CD4-positive, alpha-beta T cell (primary cell): ENCODE measurements at regions not wholly inside any gene's neighbourhood (a gene's known extent, or its start where the extent isn't known, plus 50 kb on each side); places are given as distances from the start of the nearest gene placed in this dataset.

Source experiments
- ATAC-seq: fragments of 200-7000 bp; cut with Tn5 transposase; one replicate; pipeline ENCODE4 v1.10.0; 2022; ENCODE audit warnings: mild to moderate bottlenecking; ENCODE audit not compliant: poor library complexity
- CTCF ChIA-PET: fragments of 350-600 bp; sonication (Branson Sonifier 250); formaldehyde crosslinking; loops from one replicate; lab custom pipeline; 2021; ENCODE audit warnings: antibody characterized with exemption, inconsistent platforms; lab: Charles Lee
- POLR2A ChIA-PET: fragments of 350-600 bp; sonication (Branson Sonifier 250); formaldehyde crosslinking; loops from one replicate; lab custom pipeline; 2021; ENCODE audit warnings: antibody characterized with exemption, inconsistent platforms; lab: Charles Lee
- DNase-seq, 14 experiments: peaks; one replicate each; pipeline ENCODE4 v3.0.0-alpha.2; 2013 to 2020; ENCODE audit warnings: mixed read lengths in 2 of 14
- H3K27ac ChIP-seq, 2 donors: one replicate each; pipeline versions ENCODE4 v1.5.1 to v1.7.0; 2013; ENCODE audit warnings: low read length in 2 of 2, low read depth in 1 of 2, mild to moderate bottlenecking in 1 of 2
- H3K27me3 ChIP-seq, 2 experiments: 1 replicate in 1 of 2; 2 replicates in 1 of 2; pipeline versions ENCODE4 v1.6.1 to v1.7.0; 2013; ENCODE audit warnings: low read length in 2 of 2, control low read depth in 1 of 2, mild to moderate bottlenecking in 1 of 2, moderate library complexity in 1 of 2; ENCODE audit not compliant: insufficient read depth in 2 of 2, control insufficient read depth in 1 of 2
- H3K36me3 ChIP-seq: one replicate; pipeline ENCODE4 v1.6.1; 2013; ENCODE audit warnings: low read length, control low read depth; ENCODE audit not compliant: insufficient read depth
- H3K4me1 ChIP-seq: one replicate; pipeline ENCODE4 v1.6.1; 2013; ENCODE audit warnings: low read length, control low read depth; ENCODE audit not compliant: insufficient read depth
- H3K4me3 ChIP-seq: one replicate; pipeline ENCODE4 v1.5.1; 2013; ENCODE audit warnings: mild to moderate bottlenecking, low read length, moderate library complexity
- H3K9me3 ChIP-seq, 2 experiments: 1 replicate in 1 of 2; 2 replicates in 1 of 2; pipeline versions ENCODE4 v1.6.1 to v1.7.0; 2013; ENCODE audit warnings: low read length in 2 of 2, mild to moderate bottlenecking in 2 of 2, control low read depth in 1 of 2, moderate library complexity in 1 of 2; ENCODE audit not compliant: control insufficient read depth in 1 of 2, insufficient read depth in 1 of 2
- H3K27ac Mint-ChIP-seq: one replicate; pipeline ENCODE4 v1.8.0; 2020; ENCODE audit warnings: mixed read lengths
- H3K27me3 Mint-ChIP-seq: one replicate; pipeline ENCODE4 v1.8.0; 2021; ENCODE audit warnings: mixed read lengths
- H3K36me3 Mint-ChIP-seq: one replicate; pipeline ENCODE4 v1.8.0; 2021; ENCODE audit warnings: low read depth, mixed read lengths
- H3K4me1 Mint-ChIP-seq: one replicate; pipeline ENCODE4 v1.8.0; 2021; ENCODE audit warnings: low read depth, mixed read lengths
- H3K4me3 Mint-ChIP-seq: one replicate; pipeline ENCODE4 v1.8.0; 2020; ENCODE audit warnings: mild to moderate bottlenecking, mixed read lengths
- H3K9me3 Mint-ChIP-seq: one replicate; pipeline ENCODE4 v1.8.0; 2020; ENCODE audit warnings: mixed read lengths
- intact Hi-C, 2 experiments: fragments of 100-400 bp; cut with DNase I in 1 of 2; cut with micrococcal nuclease in 1 of 2; formaldehyde crosslinking; loops; one replicate each; pipeline versions ENCODE4 v1.15.1 to v1.9.0; 2023 to 2025; cut with DNase I, micrococcal nuclease
- TF ChIP-seq, protein P1 (sequence below): fragments of 200-600 bp; IDR thresholded peaks from one replicate; pipeline ENCODE4 v1.8.0; 2022; ENCODE audit warnings: antibody characterized with exemption, mild to moderate bottlenecking

DNA sequence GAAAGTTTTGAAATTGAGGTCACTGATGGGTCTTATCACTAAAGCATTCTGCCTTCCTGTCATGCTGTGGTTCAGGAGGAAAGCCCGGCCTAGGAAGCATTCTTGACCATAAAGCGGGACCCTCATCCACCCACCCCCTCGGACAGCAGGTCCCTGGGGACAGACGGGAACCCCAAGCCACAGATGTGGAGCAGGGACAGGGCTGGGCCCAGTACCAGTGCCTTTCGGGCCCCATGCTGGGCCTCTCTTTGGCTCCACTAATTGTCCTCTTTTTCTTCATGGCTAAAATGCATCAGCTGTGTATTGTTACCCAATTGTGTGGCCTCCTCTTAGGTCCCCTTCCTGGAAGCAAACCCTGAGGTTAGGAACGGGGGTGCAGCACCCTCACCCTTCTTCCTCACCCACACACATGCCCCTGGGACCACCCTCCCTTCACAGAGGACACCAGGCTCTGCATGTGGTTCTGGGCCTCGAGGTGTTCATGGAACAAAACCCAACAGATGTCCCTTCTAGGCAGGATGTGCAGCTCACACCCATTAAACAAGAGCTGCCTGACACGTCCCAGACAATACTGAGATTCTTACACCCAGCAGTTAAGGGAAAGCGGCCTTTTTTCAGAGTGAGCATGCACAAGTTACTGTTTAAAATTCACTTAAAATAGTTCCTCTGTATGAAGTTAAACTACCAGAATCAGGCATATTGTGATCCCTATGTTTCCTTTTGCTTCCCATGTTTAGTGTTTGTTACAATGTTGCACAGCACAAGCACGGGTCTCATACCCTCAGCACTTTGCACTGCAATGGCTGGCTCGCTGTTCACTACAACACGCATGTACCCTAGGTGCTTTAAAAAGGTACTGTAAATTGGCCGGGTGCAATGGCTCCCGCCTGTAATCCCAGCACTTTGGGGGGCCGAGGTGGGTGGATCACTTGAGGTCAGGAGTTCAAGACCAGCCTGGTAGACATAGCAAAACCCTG is 807.6 kb downstream of the BRD1 start:
- Histone ChIP-seq H3K36me3 (no peaks in the 10 kb centered on the region), H3K4me3 (no peak overlapping the region), H3K27ac (no peak overlapping the region), H3K27me3 (peaks cover 0 to 4% of the 10 kb centered on the region in 2 experiments), H3K9me3 (no peaks in the 10 kb centered on the region), H3K4me1 (no peaks in the 10 kb centered on the region)
- DNase-seq, result peak in 1 of 14 experiments; percentile 16
- Mint-ChIP-seq H3K4me3 (no peak overlapping the region), H3K27ac (no peak overlapping the region), H3K36me3 (no peaks in the 10 kb centered on the region), H3K4me1 (no peaks in the 10 kb centered on the region), H3K27me3 (no peaks in the 10 kb centered on the region), H3K9me3 (no peaks in the 10 kb centered on the region)
- CTCF ChIA-PET, result no interaction called here
- ATAC-seq, result no peak
- intact Hi-C loops, result no loop called here
- POLR2A ChIA-PET, result no interaction called here
- TF ChIP-seq, protein P1, sequence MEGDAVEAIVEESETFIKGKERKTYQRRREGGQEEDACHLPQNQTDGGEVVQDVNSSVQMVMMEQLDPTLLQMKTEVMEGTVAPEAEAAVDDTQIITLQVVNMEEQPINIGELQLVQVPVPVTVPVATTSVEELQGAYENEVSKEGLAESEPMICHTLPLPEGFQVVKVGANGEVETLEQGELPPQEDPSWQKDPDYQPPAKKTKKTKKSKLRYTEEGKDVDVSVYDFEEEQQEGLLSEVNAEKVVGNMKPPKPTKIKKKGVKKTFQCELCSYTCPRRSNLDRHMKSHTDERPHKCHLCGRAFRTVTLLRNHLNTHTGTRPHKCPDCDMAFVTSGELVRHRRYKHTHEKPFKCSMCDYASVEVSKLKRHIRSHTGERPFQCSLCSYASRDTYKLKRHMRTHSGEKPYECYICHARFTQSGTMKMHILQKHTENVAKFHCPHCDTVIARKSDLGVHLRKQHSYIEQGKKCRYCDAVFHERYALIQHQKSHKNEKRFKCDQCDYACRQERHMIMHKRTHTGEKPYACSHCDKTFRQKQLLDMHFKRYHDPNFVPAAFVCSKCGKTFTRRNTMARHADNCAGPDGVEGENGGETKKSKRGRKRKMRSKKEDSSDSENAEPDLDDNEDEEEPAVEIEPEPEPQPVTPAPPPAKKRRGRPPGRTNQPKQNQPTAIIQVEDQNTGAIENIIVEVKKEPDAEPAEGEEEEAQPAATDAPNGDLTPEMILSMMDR, result no peak

DNA sequence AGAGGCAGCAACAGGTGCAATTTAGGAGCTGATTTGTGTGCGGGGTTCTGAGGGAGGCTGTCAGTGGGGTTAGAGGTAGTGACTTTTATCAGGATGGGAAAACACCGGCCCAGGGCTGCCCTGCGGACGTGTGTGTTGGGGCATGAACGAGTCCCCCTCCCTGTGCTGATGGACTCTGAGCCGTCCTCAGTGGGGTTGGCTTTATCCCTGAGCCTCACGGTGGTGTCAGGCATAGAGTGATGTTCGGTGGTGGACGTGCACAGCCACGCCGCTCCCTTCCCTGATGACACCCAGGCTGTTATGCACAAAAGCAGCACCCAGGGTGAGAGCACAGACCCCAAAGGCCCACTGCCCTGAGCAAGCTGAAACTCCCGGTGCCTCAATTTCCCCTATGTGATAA is 809.1 kb downstream of the BRD1 start:
- intact Hi-C loops, result no loop called here
- ATAC-seq, result no peak

GRCh38 chr22:49017482-49018329 is 810.0 kb downstream of the BRD1 start:
- Mint-ChIP-seq H3K4me3 (no peak overlapping the region), H3K9me3 (no peaks in the 10 kb centered on the region), H3K27ac (no peak overlapping the region), H3K27me3 (no peaks in the 10 kb centered on the region), H3K4me1 (no peaks in the 10 kb centered on the region), H3K36me3 (no peaks in the 10 kb centered on the region)
- intact Hi-C loops, result no loop called here
- Histone ChIP-seq H3K27ac (no peak overlapping the region), H3K9me3 (peaks cover 0 to 4% of the 10 kb centered on the region in 2 experiments), H3K4me3 (no peak overlapping the region), H3K4me1 (no peaks in the 10 kb centered on the region), H3K27me3 (peaks cover 0 to 2% of the 10 kb centered on the region in 2 experiments), H3K36me3 (no peaks in the 10 kb centered on the region)
- ChIA-PET POLR2A (no interaction called here), CTCF (no interaction called here)
- DNase-seq, result peak in 2 of 14 experiments; percentile 3 to 5
- TF ChIP-seq, protein P1, result no peak
- no peak for ATAC-seq

More for the DNA sequence above, 809.1 kb downstream of the BRD1 start:
- DNase-seq, result peak in 2 of 14 experiments; percentile 3 to 22
- TF ChIP-seq, protein P1, result no peak
- Histone ChIP-seq H3K27ac (no peak overlapping the region), H3K4me1 (no peaks in the 10 kb centered on the region), H3K27me3 (peaks cover 0 to 4% of the 10 kb centered on the region in 2 experiments), H3K9me3 (peaks cover 0 to 4% of the 10 kb centered on the region in 2 experiments), H3K36me3 (no peaks in the 10 kb centered on the region), H3K4me3 (no peak overlapping the region)
- ChIA-PET POLR2A (no interaction called here), CTCF (no interaction called here)
- H3K4me1 Mint-ChIP-seq, result no peaks in the 10 kb centered on the region
- H3K4me3 Mint-ChIP-seq, result no peak overlapping the region
- H3K27me3 Mint-ChIP-seq, result no peaks in the 10 kb centered on the region
- H3K9me3 Mint-ChIP-seq, result no peaks in the 10 kb centered on the region
- no peaks in the 10 kb centered on the region for H3K36me3 Mint-ChIP-seq
- no peak overlapping the region for H3K27ac Mint-ChIP-seq
